Mammary epithelial cell (primary cell): ENCODE measurements at regions not wholly inside any gene's neighbourhood (a gene's known extent, or its start where the extent isn't known, plus 50 kb on each side); places are given as distances from the start of the nearest gene placed in this dataset.

Experiments used
- EZH2 ChIP-seq: IDR thresholded peaks from 2 replicates; pipeline ENCODE4 v1.6.1; 2012; ENCODE audit warnings: low read length, inconsistent platforms, borderline replicate concordance
- TF ChIP-seq, protein P1 (sequence below), 2 donors: IDR thresholded peaks in 1 of 2; conservative IDR thresholded peaks in 1 of 2; 2 replicates each; pipeline ENCODE4 v1.5.1; 2011 to 2012; ENCODE audit warnings: inconsistent platforms in 2 of 2, low read length in 2 of 2, mild to moderate bottlenecking in 2 of 2, control low read depth in 1 of 2, low read depth in 1 of 2; ENCODE audit not compliant: insufficient read depth in 1 of 2; ENCODE audit errors: extremely low read depth in 1 of 2

DNA sequence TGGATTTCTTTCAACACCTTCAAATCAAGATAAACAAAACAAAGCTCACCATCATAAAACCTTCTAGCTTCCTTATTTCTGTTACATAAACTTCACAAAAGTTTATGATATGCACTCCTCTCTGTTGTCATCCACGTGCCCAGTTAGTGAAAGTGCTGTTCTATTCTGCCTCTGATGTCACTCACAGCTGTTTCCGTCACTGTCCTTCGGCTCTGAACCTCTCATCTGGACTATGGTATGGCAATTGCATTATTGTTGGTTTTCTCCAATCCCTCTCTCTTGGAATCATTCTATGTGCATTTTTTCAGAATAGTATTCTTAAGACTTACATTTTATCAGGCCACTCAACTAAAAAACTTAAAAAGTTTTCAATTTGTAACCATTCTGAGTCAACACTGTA is 264.2 kb upstream of the DAPK1 start:
- TF ChIP-seq, protein P1, sequence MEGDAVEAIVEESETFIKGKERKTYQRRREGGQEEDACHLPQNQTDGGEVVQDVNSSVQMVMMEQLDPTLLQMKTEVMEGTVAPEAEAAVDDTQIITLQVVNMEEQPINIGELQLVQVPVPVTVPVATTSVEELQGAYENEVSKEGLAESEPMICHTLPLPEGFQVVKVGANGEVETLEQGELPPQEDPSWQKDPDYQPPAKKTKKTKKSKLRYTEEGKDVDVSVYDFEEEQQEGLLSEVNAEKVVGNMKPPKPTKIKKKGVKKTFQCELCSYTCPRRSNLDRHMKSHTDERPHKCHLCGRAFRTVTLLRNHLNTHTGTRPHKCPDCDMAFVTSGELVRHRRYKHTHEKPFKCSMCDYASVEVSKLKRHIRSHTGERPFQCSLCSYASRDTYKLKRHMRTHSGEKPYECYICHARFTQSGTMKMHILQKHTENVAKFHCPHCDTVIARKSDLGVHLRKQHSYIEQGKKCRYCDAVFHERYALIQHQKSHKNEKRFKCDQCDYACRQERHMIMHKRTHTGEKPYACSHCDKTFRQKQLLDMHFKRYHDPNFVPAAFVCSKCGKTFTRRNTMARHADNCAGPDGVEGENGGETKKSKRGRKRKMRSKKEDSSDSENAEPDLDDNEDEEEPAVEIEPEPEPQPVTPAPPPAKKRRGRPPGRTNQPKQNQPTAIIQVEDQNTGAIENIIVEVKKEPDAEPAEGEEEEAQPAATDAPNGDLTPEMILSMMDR (conservative IDR thresholded peaks at IDR 0.05 in 1 of 2, IDR thresholded peaks at IDR 0.05 in 1 of 2; ENCODE audit: extremely low read depth in 1 of 2, insufficient read depth in 1 of 2, low read depth in 1 of 2, low read length in 2 of 2) = no peak
- TF ChIP-seq EZH2 = no peak
